ENCODE measurements at regions not wholly inside any gene's neighbourhood (a gene's known extent, or its start where the extent isn't known, plus 50 kb on each side); places are given as distances from the start of the nearest gene placed in this dataset.

DNA sequence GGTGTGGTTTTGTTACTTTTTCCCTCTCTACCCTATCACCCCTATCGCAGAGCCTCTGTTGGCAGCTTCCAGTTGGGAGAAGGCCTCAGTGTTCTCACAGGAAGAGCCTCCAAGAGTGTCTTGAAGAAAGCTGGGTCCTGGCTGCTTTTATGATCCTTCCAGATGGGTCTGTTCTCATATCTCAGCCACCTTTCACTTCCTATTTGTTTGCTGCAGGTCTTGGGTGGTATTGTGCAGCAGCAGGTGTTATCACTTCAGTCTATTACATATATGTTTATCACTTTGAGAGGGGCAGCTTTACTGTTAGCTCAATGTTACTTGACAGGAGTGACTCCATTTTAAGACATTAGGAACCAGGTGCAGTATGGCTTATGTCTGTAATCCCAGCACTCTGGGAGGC lies 59.2 kb upstream of the GDNF start:
- TF ChIP-seq, protein P1, sequence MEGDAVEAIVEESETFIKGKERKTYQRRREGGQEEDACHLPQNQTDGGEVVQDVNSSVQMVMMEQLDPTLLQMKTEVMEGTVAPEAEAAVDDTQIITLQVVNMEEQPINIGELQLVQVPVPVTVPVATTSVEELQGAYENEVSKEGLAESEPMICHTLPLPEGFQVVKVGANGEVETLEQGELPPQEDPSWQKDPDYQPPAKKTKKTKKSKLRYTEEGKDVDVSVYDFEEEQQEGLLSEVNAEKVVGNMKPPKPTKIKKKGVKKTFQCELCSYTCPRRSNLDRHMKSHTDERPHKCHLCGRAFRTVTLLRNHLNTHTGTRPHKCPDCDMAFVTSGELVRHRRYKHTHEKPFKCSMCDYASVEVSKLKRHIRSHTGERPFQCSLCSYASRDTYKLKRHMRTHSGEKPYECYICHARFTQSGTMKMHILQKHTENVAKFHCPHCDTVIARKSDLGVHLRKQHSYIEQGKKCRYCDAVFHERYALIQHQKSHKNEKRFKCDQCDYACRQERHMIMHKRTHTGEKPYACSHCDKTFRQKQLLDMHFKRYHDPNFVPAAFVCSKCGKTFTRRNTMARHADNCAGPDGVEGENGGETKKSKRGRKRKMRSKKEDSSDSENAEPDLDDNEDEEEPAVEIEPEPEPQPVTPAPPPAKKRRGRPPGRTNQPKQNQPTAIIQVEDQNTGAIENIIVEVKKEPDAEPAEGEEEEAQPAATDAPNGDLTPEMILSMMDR (conservative IDR thresholded peaks at IDR 0.05) = no peak
- TF ChIP-seq EZH2 (IDR thresholded peaks at IDR 0.05; ENCODE audit: low read depth) = no peak

All from PC-9 (cell line).